WTC11 (cell line): ENCODE measurements at regions not wholly inside any gene's neighbourhood (a gene's known extent, or its start where the extent isn't known, plus 50 kb on each side); places are given as distances from the start of the nearest gene placed in this dataset.

Experiments used
- ATF1 ChIP-seq: sonication (generic); formaldehyde crosslinking; IDR thresholded peaks from 2 replicates; pipeline ENCODE4 v1.8.1; 2023; ENCODE audit warnings: mild to moderate bottlenecking, moderate library complexity, missing genetic modification reagents
- CREB1 ChIP-seq: sonication (generic); formaldehyde crosslinking; IDR thresholded peaks from 2 replicates; pipeline ENCODE4 v1.8.0; 2023; ENCODE audit warnings: mild to moderate bottlenecking, missing genetic modification reagents
- CTCF ChIP-seq: fragments of 200-600 bp; IDR thresholded peaks from 2 replicates; pipeline ENCODE4 v1.8.0; 2022; ENCODE audit warnings: antibody characterized with exemption
- FOXK1 ChIP-seq: sonication (generic); formaldehyde crosslinking; IDR thresholded peaks from 2 replicates; pipeline ENCODE4 v1.8.0; 2022; ENCODE audit warnings: mild to moderate bottlenecking, moderate library complexity, missing genetic modification reagents
- MXD4 ChIP-seq: fragments of 250-450 bp; sonication (Bioruptor Pico); IDR thresholded peaks from 2 replicates; pipeline ENCODE4 v1.8.0; 2021; ENCODE audit warnings: mild to moderate bottlenecking, moderate library complexity, borderline replicate concordance
- NFYB ChIP-seq: sonication (generic); formaldehyde crosslinking; conservative IDR thresholded peaks from 2 replicates; pipeline ENCODE4 v1.8.0; 2022; ENCODE audit warnings: low read depth, missing genetic modification reagents
- RELA ChIP-seq: sonication (generic); formaldehyde crosslinking; IDR thresholded peaks from 2 replicates; pipeline ENCODE4 v1.8.1; 2022; ENCODE audit warnings: missing genetic modification reagents, mild to moderate bottlenecking, borderline replicate concordance
- SP1 ChIP-seq: sonication (generic); formaldehyde crosslinking; conservative IDR thresholded peaks from 2 replicates; pipeline ENCODE4 v1.8.1; 2022; ENCODE audit warnings: missing genetic modification reagents
- STAT6 ChIP-seq: sonication (generic); formaldehyde crosslinking; conservative IDR thresholded peaks from 2 replicates; pipeline ENCODE4 v1.8.1; 2023; ENCODE audit warnings: mild to moderate bottlenecking, low read depth, missing genetic modification reagents, moderate library complexity
- TEAD4 ChIP-seq: sonication (generic); formaldehyde crosslinking; IDR thresholded peaks from 2 replicates; pipeline ENCODE4 v1.8.0; 2022; ENCODE audit warnings: mild to moderate bottlenecking, missing genetic modification reagents
- ZSCAN18 ChIP-seq: fragments of 250-450 bp; sonication (Bioruptor Pico); IDR thresholded peaks from 2 replicates; pipeline ENCODE4 v2.1.2; 2022; ENCODE audit warnings: mild to moderate bottlenecking, moderate library complexity
- TF ChIP-seq, protein P1 (sequence below): sonication (generic); formaldehyde crosslinking; IDR thresholded peaks from 2 replicates; pipeline ENCODE4 v1.8.0; 2022; ENCODE audit warnings: mild to moderate bottlenecking, missing genetic modification reagents
- TF ChIP-seq, protein P2 (sequence below): sonication (generic); formaldehyde crosslinking; IDR thresholded peaks from 2 replicates; pipeline ENCODE4 v1.8.0; 2022; ENCODE audit warnings: mild to moderate bottlenecking, missing genetic modification reagents
- TF ChIP-seq, protein P3 (sequence below): sonication (generic); formaldehyde crosslinking; IDR thresholded peaks from 2 replicates; pipeline ENCODE4 v1.8.0; 2022; ENCODE audit warnings: mild to moderate bottlenecking, missing genetic modification reagents

DNA sequence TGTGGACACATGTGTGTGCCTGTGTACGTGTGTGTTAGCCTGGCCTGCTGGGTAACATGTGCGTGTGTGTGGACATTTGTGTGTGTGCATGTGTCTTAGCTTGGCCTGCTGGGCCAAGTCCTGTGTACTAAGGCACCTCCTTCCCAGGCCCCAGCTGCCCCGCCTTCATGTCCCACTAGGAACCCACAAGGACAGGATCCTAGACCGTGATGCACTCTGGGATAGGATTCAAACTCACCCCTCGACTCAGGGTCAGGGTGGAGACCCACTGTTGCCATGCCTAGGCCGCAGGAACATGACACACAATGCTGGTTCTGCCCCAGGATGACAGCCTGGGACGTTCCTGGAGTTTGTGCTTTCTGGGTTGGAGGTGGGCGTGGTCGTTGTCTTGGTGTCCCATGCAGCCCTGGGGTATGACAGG is 89.9 kb upstream of the TMPRSS2 start:
- TF ChIP-seq CREB1 (CRISPR knock-in tag): no peak
- no peak for TF ChIP-seq ATF1
- TF ChIP-seq MXD4 (CRISPR knock-in tag): no peak
- no peak for TF ChIP-seq SP1 (CRISPR knock-in tag)
- TF ChIP-seq CTCF: no peak
- no peak for TF ChIP-seq STAT6 (CRISPR knock-in tag)
- no peak for TF ChIP-seq NFYB
- TF ChIP-seq, protein P1, sequence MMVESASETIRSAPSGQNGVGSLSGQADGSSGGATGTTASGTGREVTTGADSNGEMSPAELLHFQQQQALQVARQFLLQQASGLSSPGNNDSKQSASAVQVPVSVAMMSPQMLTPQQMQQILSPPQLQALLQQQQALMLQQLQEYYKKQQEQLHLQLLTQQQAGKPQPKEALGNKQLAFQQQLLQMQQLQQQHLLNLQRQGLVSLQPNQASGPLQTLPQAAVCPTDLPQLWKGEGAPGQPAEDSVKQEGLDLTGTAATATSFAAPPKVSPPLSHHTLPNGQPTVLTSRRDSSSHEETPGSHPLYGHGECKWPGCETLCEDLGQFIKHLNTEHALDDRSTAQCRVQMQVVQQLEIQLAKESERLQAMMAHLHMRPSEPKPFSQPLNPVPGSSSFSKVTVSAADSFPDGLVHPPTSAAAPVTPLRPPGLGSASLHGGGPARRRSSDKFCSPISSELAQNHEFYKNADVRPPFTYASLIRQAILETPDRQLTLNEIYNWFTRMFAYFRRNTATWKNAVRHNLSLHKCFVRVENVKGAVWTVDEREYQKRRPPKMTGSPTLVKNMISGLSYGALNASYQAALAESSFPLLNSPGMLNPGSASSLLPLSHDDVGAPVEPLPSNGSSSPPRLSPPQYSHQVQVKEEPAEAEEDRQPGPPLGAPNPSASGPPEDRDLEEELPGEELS (CRISPR knock-in tag): no peak
- TF ChIP-seq, protein P2, sequence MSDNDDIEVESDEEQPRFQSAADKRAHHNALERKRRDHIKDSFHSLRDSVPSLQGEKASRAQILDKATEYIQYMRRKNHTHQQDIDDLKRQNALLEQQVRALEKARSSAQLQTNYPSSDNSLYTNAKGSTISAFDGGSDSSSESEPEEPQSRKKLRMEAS (CRISPR knock-in tag): no peak
- no peak for TF ChIP-seq TEAD4 (CRISPR knock-in tag)
- no peak for TF ChIP-seq FOXK1 (CRISPR knock-in tag)
- TF ChIP-seq, protein P3, sequence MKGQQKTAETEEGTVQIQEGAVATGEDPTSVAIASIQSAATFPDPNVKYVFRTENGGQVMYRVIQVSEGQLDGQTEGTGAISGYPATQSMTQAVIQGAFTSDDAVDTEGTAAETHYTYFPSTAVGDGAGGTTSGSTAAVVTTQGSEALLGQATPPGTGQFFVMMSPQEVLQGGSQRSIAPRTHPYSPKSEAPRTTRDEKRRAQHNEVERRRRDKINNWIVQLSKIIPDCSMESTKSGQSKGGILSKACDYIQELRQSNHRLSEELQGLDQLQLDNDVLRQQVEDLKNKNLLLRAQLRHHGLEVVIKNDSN: no peak
- no peak for TF ChIP-seq RELA
- TF ChIP-seq ZSCAN18 (CRISPR knock-in tag): no peak
